OCI-LY7 (cell line): ENCODE measurements at regions not wholly inside any gene's neighbourhood (a gene's known extent, or its start where the extent isn't known, plus 50 kb on each side); places are given as distances from the start of the nearest gene placed in this dataset.

Source experiments
- BruUV-seq: library from RNA; stranded (reverse); fragments of 400-500 nt; replicated peaks from 2 replicates; lab custom pipeline; 2021; lab: Mats Ljungman, UMichigan
- CTCF ChIA-PET: fragments of 300-600 bp; sonication (Branson Sonifier 250); formaldehyde crosslinking; loops from one replicate; lab custom pipeline; 2022; ENCODE audit warnings: antibody characterized with exemption; ENCODE audit not compliant: unreplicated experiment; lab: Charles Lee
- POLR2A ChIA-PET: fragments of 300-600 bp; sonication (Branson Sonifier 250); formaldehyde crosslinking; loops from one replicate; lab custom pipeline; 2022; ENCODE audit warnings: antibody characterized with exemption; lab: Charles Lee
- DNase-seq: peaks from one replicate; pipeline ENCODE4 v3.0.0-alpha.2; 2015; ENCODE audit warnings: low spot score
- H2AFZ ChIP-seq: fragments of 200-600 bp; sonication (generic), shearing (Covaris generic); 2 replicates; pipeline ENCODE4 v1.6.1; 2014; ENCODE audit warnings: mild to moderate bottlenecking, antibody characterized with exemption, low read length, moderate library complexity
- H3K27ac ChIP-seq: fragments of 200-600 bp; sonication (generic); 2 replicates; pipeline ENCODE4 v1.5.1; 2014; ENCODE audit warnings: mixed run types, low read depth, mild to moderate bottlenecking, moderate library complexity, low read length, inconsistent platforms; ENCODE audit not compliant: poor library complexity, severe bottlenecking
- H3K36me3 ChIP-seq: fragments of 200-600 bp; sonication (generic); 2 replicates; pipeline ENCODE4 v1.6.1; 2014; ENCODE audit warnings: mild to moderate bottlenecking, antibody characterized with exemption, low read length, moderate library complexity, mixed read lengths; ENCODE audit not compliant: insufficient read depth
- H3K4me1 ChIP-seq: fragments of 200-600 bp; sonication (generic); 2 replicates; pipeline ENCODE4 v1.5.1; 2014; ENCODE audit warnings: mild to moderate bottlenecking, low read length; ENCODE audit not compliant: insufficient read depth, poor library complexity, severe bottlenecking
- H3K4me2 ChIP-seq: fragments of 200-600 bp; sonication (generic); 2 replicates; pipeline ENCODE4 v1.6.1; 2014; ENCODE audit warnings: mild to moderate bottlenecking, low read length
- H3K4me3 ChIP-seq: fragments of 200-600 bp; sonication (generic); 2 replicates; pipeline ENCODE4 v1.5.1; 2014; ENCODE audit warnings: mild to moderate bottlenecking, low read depth, low read length; ENCODE audit not compliant: poor library complexity, severe bottlenecking
- H3K79me2 ChIP-seq: fragments of 200-600 bp; sonication (generic); 2 replicates; pipeline ENCODE4 v1.6.1; 2016; ENCODE audit warnings: low read depth, mild to moderate bottlenecking, low read length, moderate library complexity, mixed read lengths; ENCODE audit not compliant: insufficient read depth
- H3K9me2 ChIP-seq: fragments of 200-600 bp; sonication (generic); 2 replicates; pipeline ENCODE4 v1.6.1; 2016; ENCODE audit warnings: mild to moderate bottlenecking, low read length, mixed read lengths; ENCODE audit not compliant: insufficient read depth
- H3K9me3 ChIP-seq: fragments of 200-600 bp; sonication (generic); 2 replicates; pipeline ENCODE4 v1.6.1; 2014; ENCODE audit warnings: mild to moderate bottlenecking, mixed run types, low read length, mixed read lengths
- H4K20me1 ChIP-seq: fragments of 200-600 bp; sonication (generic); 2 replicates; pipeline ENCODE4 v1.6.1; 2014; ENCODE audit warnings: mild to moderate bottlenecking, antibody characterized with exemption, low read length, moderate library complexity, mixed read lengths; ENCODE audit not compliant: insufficient read depth
- EZH2phosphoT487 ChIP-seq: fragments of 200-600 bp; sonication (generic); IDR thresholded peaks from 2 replicates; pipeline ENCODE4 v1.6.1; 2018; ENCODE audit warnings: low read depth, borderline replicate concordance, mild to moderate bottlenecking, mixed run types, antibody characterized with exemption, low read length, moderate library complexity, mixed read lengths
- intact Hi-C: fragments of 100-400 bp; cut with micrococcal nuclease; formaldehyde crosslinking; loops from one replicate; pipeline ENCODE4 v1.10.0; 2022; ENCODE audit not compliant: unreplicated experiment
- TF ChIP-seq, protein P1 (sequence below): fragments of 200-600 bp; sonication (generic); conservative IDR thresholded peaks from 2 replicates; pipeline ENCODE4 v1.5.1; 2014; ENCODE audit warnings: mild to moderate bottlenecking, antibody characterized with exemption, low read length, moderate library complexity, mixed read lengths

DNA sequence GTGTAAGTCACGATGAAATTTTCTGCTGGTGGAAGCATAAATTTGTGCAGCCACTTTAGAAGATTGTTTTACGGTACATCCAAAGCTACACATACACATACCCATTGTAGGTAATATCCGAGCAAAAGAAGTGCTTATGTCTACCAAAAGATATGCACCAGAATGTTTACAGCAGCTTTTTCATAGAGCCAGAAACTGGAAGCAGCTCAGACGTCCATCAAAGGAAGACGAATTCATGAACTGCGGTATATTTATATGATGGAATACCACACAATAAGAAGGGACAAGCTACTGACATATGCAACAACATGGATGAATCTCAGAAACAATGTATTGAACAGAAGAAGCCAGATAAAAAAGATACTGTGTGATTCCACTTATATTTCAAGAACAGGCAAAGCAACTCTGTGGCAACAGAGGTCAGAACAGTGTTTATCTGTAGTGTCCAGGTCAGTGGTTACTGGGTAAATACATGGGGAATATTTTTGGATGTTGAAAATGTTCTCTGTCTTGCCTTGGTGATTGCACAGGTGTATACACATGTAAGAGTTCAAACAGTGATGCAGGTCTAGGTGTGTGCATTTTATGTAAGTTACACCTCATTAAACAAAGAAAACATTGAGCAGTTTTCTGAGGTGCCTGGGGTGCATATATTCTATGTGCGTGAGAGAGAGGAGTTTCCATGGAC lies 51.9 kb upstream of the EXOC2 start:
- intact Hi-C loops: no loop called here
- H4K20me1 ChIP-seq: no peaks in the 10 kb centered on the region
- no peaks in the 10 kb centered on the region for H3K36me3 ChIP-seq
- no peak for TF ChIP-seq EZH2phosphoT487
- TF ChIP-seq, protein P1, sequence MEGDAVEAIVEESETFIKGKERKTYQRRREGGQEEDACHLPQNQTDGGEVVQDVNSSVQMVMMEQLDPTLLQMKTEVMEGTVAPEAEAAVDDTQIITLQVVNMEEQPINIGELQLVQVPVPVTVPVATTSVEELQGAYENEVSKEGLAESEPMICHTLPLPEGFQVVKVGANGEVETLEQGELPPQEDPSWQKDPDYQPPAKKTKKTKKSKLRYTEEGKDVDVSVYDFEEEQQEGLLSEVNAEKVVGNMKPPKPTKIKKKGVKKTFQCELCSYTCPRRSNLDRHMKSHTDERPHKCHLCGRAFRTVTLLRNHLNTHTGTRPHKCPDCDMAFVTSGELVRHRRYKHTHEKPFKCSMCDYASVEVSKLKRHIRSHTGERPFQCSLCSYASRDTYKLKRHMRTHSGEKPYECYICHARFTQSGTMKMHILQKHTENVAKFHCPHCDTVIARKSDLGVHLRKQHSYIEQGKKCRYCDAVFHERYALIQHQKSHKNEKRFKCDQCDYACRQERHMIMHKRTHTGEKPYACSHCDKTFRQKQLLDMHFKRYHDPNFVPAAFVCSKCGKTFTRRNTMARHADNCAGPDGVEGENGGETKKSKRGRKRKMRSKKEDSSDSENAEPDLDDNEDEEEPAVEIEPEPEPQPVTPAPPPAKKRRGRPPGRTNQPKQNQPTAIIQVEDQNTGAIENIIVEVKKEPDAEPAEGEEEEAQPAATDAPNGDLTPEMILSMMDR: no peak
- no peak for DNase-seq
- CTCF ChIA-PET: no interaction called here
- no peaks in the 10 kb centered on the region for H3K79me2 ChIP-seq
- H3K4me3 ChIP-seq: no peak overlapping the region
- POLR2A ChIA-PET: interaction anchor here (1.1 kb wide), 1 partner anchor 166 kb away, joined by 3 read pairs; no protein-coding TSS in a partner anchor
- no peak overlapping the region for H3K27ac ChIP-seq
- H3K9me3 ChIP-seq: no peaks in the 10 kb centered on the region
- no peak overlapping the region for H3K4me2 ChIP-seq
- H3K4me1 ChIP-seq: no peaks in the 10 kb centered on the region
- H2AFZ ChIP-seq: no peak overlapping the region
- H3K9me2 ChIP-seq: no peaks in the 10 kb centered on the region
- no TSS peak for BruUV-seq

DNA sequence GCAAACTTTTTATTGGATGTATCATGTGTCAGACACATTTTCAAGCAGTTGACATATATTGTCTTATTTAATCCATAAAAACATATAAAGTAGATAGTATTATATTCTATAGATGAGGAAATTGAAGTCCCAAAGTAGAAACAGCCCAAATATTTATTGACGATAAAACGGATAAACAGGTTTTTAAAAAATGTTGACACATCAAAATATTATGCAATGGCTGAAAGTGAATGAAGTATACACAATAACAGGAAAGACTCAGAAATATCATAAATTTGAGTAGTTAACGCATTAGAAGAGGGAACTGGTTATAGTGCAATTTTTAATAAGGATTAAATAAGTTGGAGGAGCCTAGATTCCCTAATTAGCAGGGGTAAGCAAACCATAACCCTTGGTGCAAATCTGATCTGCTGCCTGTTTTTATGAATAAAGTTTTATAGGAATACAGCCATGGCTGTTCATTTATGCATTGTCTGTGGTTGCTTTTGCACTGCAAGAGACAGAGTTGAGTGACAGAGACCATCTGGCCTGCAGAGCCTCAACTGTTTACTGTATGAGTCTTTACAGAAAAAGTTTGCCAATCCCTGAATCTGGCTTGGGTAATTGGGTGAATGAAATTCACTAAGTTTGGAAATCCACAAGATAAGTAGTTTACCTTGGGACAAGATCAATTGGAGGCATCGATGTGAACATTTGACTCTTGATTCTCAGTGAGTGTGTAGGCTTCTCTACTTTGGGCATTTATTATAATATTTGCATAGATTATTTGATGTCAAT lies 50.6 kb upstream of the EXOC2 start:
- ChIA-PET POLR2A (no interaction called here), CTCF (no interaction called here)
- DNase-seq: no peak
- no peaks in the 10 kb centered on the region for H4K20me1 ChIP-seq
- no peak overlapping the region for H3K4me3 ChIP-seq
- no peak overlapping the region for H3K27ac ChIP-seq
- H3K4me2 ChIP-seq: no peak overlapping the region
- no peaks in the 10 kb centered on the region for H3K36me3 ChIP-seq
- no TSS peak for BruUV-seq
- intact Hi-C loops: no loop called here
- no peak for TF ChIP-seq EZH2phosphoT487
- TF ChIP-seq, protein P1: no peak
- H2AFZ ChIP-seq: no peak overlapping the region
- H3K9me2 ChIP-seq: no peaks in the 10 kb centered on the region
- H3K4me1 ChIP-seq: no peaks in the 10 kb centered on the region
- H3K79me2 ChIP-seq: no peaks in the 10 kb centered on the region
- H3K9me3 ChIP-seq: no peaks in the 10 kb centered on the region
